ENCODE measurements at regions not wholly inside any gene's neighbourhood (a gene's known extent, or its start where the extent isn't known, plus 50 kb on each side); places are given as distances from the start of the nearest gene placed in this dataset.
"Not testable (repeated sequence)": the region's sequence is repeated elsewhere in the genome, so short reads cannot be mapped to it uniquely, and the experiment has no call there.

DNA sequence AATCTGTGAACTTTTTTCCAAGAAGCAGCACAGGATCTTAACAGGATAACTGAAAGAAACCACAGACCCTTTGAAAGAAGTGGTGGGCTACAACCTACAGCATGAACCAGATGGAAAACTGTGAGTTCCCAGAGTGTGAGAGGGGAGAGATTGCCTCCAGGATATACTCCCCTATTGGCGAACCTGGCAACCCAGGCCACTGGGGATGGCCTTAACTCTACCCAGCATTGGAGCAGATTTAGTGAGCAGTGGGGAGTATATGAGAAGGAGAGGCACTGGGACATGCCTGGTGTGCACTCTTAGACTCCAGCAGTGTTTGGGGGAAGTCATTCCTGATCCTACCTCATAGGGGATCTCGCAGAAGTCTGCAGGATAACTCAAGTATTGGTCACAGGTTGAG lies 201.0 kb upstream of the TP63 start:
- ChIA-PET POLR2A (no interaction called here), CTCF (no interaction called here)
- Histone ChIP-seq H3K36me3 (ENCODE audit: control insufficient read depth, insufficient read depth, low read length) (no peaks in the 10 kb centered on the region), H3K27ac (ENCODE audit: low read length) (no peak overlapping the region), H3K4me1 (ENCODE audit: control insufficient read depth, insufficient read depth, low read length) (no peaks in the 10 kb centered on the region), H3K4me3 (ENCODE audit: low read depth in 2 of 2, low read length in 2 of 2) (no peak overlapping the region), H3K9me3 (ENCODE audit: control insufficient read depth, insufficient read depth, low read depth, low read length) (no peaks in the 10 kb centered on the region), H3K27me3 (ENCODE audit: control insufficient read depth, insufficient read depth, low read length) (no peaks in the 10 kb centered on the region)
- in situ Hi-C loops (cut with HindIII; ENCODE audit: low pct_unique_long_range_greater_than_20kb, low sequenced_read_pairs), result no loop called here
- intact Hi-C loops (cut with micrococcal nuclease; ENCODE audit: unreplicated experiment), result no loop called here
- BruUV-seq (replicated peaks), result no TSS peak
- DNase-seq (ENCODE audit: low read depth, low spot score), result no peak
- no peak for ATAC-seq
- no peak for TF ChIP-seq TCF7L2 (IDR thresholded peaks at IDR 0.05; ENCODE audit: low read depth, low read length)

DNA sequence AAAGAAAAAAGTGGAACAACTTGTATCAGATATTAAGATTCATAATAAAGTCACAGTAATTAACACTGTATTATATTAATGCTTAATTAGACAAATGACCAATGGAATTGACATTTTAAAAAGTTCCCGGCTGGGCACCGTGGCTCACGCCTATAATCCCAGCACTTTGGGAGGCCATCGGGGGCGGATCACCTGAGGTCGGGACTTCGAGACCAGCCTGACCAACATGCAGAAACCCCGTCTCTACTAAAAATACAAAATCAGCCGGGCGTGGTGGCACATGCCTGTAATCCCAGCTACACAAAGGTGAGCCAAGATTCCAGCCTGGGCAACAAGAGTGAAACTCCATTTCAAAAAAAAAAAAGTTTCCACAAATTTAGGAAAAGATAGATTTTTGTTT lies 188.9 kb upstream of the TP63 start:
- intact Hi-C loops (cut with micrococcal nuclease; ENCODE audit: unreplicated experiment); H3K27me3 ChIP-seq (ENCODE audit: control insufficient read depth, insufficient read depth, low read length): not testable (repeated sequence)

DNA sequence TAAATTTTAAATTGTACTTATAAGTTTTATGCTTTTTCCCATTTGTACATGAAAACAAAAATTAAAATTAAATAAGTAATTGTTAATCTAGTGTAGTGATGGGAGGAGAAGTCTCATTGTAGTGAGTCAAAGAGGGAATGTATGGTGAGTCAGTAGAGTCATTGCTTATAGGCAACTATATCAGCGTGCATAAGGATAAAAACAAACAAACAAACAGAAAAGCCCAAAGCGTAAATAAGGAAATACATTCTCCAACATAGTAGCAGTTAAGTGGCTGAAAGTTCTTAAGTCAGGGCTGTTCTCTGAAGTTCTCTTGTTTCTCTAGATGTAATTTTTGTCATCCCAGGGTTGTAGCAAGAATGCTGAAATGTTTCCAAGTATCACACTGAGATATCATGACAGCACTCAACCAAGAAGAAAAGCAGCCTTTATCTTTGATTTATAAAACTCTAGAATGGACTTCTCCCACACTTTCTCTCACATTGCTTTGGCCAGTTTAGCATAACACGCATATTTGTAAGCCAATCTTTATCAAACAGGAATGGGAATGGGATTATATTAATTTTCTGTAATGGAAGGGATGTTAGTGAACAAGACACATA lies 184.1 kb upstream of the TP63 start:
- DNase-seq (ENCODE audit: low read depth, low spot score), result peak; percentile 53
- no peaks in the 10 kb centered on the region for H3K27me3 ChIP-seq (ENCODE audit: control insufficient read depth, insufficient read depth, low read length)
- H3K9me3 ChIP-seq (ENCODE audit: control insufficient read depth, insufficient read depth, low read depth, low read length), result peaks cover 4% of the 10 kb centered on the region; the same call in 1 of the 2 replicates
- in situ Hi-C loops (cut with HindIII; ENCODE audit: low pct_unique_long_range_greater_than_20kb, low sequenced_read_pairs), result no loop called here
- intact Hi-C loops (cut with micrococcal nuclease; ENCODE audit: unreplicated experiment), result no loop called here
- CTCF ChIA-PET, result interaction anchor here (0.5 kb wide), 1 partner anchor 585 kb away, joined by 3 read pairs; no protein-coding TSS in a partner anchor
- no peak overlapping the region for H3K4me3 ChIP-seq (ENCODE audit: low read depth in 2 of 2, low read length in 2 of 2)
- POLR2A ChIA-PET, result no interaction called here
- H3K4me1 ChIP-seq (ENCODE audit: control insufficient read depth, insufficient read depth, low read length), result no peaks in the 10 kb centered on the region
- ATAC-seq, result peak; percentile 93
- no TSS peak for BruUV-seq (replicated peaks)
- H3K27ac ChIP-seq (ENCODE audit: low read length), result no peak overlapping the region
- TF ChIP-seq, protein P1, sequence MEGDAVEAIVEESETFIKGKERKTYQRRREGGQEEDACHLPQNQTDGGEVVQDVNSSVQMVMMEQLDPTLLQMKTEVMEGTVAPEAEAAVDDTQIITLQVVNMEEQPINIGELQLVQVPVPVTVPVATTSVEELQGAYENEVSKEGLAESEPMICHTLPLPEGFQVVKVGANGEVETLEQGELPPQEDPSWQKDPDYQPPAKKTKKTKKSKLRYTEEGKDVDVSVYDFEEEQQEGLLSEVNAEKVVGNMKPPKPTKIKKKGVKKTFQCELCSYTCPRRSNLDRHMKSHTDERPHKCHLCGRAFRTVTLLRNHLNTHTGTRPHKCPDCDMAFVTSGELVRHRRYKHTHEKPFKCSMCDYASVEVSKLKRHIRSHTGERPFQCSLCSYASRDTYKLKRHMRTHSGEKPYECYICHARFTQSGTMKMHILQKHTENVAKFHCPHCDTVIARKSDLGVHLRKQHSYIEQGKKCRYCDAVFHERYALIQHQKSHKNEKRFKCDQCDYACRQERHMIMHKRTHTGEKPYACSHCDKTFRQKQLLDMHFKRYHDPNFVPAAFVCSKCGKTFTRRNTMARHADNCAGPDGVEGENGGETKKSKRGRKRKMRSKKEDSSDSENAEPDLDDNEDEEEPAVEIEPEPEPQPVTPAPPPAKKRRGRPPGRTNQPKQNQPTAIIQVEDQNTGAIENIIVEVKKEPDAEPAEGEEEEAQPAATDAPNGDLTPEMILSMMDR (IDR thresholded peaks at IDR 0.05), result no peak
- TF ChIP-seq, protein P2, sequence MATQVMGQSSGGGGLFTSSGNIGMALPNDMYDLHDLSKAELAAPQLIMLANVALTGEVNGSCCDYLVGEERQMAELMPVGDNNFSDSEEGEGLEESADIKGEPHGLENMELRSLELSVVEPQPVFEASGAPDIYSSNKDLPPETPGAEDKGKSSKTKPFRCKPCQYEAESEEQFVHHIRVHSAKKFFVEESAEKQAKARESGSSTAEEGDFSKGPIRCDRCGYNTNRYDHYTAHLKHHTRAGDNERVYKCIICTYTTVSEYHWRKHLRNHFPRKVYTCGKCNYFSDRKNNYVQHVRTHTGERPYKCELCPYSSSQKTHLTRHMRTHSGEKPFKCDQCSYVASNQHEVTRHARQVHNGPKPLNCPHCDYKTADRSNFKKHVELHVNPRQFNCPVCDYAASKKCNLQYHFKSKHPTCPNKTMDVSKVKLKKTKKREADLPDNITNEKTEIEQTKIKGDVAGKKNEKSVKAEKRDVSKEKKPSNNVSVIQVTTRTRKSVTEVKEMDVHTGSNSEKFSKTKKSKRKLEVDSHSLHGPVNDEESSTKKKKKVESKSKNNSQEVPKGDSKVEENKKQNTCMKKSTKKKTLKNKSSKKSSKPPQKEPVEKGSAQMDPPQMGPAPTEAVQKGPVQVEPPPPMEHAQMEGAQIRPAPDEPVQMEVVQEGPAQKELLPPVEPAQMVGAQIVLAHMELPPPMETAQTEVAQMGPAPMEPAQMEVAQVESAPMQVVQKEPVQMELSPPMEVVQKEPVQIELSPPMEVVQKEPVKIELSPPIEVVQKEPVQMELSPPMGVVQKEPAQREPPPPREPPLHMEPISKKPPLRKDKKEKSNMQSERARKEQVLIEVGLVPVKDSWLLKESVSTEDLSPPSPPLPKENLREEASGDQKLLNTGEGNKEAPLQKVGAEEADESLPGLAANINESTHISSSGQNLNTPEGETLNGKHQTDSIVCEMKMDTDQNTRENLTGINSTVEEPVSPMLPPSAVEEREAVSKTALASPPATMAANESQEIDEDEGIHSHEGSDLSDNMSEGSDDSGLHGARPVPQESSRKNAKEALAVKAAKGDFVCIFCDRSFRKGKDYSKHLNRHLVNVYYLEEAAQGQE (IDR thresholded peaks at IDR 0.05; ENCODE audit: insufficient read depth in 1 of 2, low read depth in 2 of 2, low read length in 1 of 2), result no peak
- TF ChIP-seq TCF7L2 (IDR thresholded peaks at IDR 0.05; ENCODE audit: low read depth, low read length) (0 out of 2 replicates have a peak, but pooled peaks have one; percentile 47), POLR2AphosphoS5 (IDR thresholded peaks at IDR 0.05; ENCODE audit: low read depth, low read length) (peak; percentile 24; the same call in 1 of the 2 replicates)
- H3K36me3 ChIP-seq (ENCODE audit: control insufficient read depth, insufficient read depth, low read length), result no peaks in the 10 kb centered on the region

More for the DNA sequence above, 188.9 kb upstream of the TP63 start:
- BruUV-seq (replicated peaks); H3K4me3 ChIP-seq (ENCODE audit: low read depth in 2 of 2, low read length in 2 of 2); DNase-seq (ENCODE audit: low read depth, low spot score); H3K9me3 ChIP-seq (ENCODE audit: control insufficient read depth, insufficient read depth, low read depth, low read length); H3K4me1 ChIP-seq (ENCODE audit: control insufficient read depth, insufficient read depth, low read length); ATAC-seq; CTCF ChIA-PET; H3K36me3 ChIP-seq (ENCODE audit: control insufficient read depth, insufficient read depth, low read length); in situ Hi-C loops (cut with HindIII; ENCODE audit: low pct_unique_long_range_greater_than_20kb, low sequenced_read_pairs); H3K27ac ChIP-seq (ENCODE audit: low read length): not testable (repeated sequence)
- POLR2A ChIA-PET, result interaction anchor here (0.6 kb wide), 1 partner anchor 157 kb away, joined by 6 read pairs; no protein-coding TSS in a partner anchor
